ENCODE measurements at regions not wholly inside any gene's neighbourhood (a gene's known extent, or its start where the extent isn't known, plus 50 kb on each side); places are given as distances from the start of the nearest gene placed in this dataset.

DNA sequence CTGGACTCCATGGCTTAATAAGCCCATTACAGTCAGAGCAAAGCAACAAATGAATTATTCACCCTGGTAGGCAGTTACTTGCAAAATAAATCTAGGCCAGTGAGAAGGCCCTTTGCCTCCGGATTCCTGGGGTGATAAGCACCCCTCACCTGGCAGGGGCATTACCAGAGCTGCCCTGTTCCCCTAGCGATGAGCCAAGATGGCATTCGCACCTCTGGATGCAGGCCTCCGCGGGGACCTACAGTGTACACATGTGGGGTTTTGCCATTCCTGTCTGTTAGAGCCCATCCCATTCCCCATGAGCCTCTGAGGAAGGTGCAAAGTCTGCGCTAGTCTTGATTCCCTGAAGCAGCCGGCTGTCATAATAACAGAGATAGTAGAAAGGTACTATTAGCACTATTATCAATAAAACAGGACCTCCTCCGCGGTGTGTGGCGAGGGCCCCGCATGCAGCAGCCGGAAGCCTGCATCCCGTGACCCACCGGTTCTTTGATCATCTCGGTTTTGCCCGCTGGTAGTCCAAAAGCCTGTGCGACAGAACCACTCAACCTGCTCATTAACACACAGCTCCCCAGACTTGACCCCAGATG is 344.3 kb downstream of the BRD1 start:
- no peak for DNase-seq (ENCODE audit: low read depth in 3 of 3)

- DNase-seq (ENCODE audit: low read depth in 3 of 3): no peak
These were observed 344.9 kb downstream of the BRD1 start for GRCh38 chr22:49482811-49483210.

- no peak for DNase-seq (ENCODE audit: low read depth in 3 of 3)
These were observed 345.8 kb downstream of the BRD1 start for GRCh38 chr22:49481659-49482399.

DNA sequence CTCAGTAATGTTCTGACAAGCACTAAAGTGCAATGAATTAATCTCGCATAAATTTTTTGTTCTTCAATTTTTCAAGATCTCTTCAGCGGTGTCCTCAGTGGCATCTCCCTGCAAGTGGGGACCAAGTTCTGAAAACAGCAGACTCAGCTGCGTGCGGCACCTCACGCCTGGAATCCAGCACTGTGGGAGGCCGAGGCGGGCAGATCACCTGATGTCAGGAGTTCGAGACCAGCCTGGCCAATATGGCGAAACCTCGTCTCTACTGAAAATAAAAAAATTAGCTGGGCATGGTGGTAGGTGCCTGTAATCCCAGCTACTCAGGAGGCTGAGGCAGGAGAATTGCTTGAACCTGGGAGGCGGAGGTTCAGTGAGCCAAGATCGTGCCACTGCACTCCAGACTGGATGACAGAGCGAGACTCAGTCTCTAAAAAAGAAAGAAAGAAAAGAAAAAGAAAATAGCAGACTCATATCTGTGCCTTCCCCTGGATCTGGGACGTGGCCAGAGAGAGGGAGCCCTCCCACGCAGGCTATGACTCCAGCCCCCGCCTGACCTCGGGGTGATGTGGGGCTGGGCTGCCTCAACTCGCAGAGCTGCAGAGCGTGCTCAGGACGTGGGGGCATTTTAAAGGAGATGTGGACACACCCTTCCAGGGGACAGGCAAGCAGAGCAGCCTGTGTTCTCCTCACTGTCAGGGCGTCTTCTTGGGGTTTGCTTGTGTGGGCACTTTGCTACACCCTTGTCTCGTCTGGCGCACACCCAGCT is 346.6 kb downstream of the BRD1 start:
- no peak for DNase-seq (ENCODE audit: low read depth in 3 of 3)

- DNase-seq (ENCODE audit: low read depth in 3 of 3): no peak
These were observed 347.3 kb downstream of the BRD1 start for GRCh38 chr22:49480331-49480730.

DNA sequence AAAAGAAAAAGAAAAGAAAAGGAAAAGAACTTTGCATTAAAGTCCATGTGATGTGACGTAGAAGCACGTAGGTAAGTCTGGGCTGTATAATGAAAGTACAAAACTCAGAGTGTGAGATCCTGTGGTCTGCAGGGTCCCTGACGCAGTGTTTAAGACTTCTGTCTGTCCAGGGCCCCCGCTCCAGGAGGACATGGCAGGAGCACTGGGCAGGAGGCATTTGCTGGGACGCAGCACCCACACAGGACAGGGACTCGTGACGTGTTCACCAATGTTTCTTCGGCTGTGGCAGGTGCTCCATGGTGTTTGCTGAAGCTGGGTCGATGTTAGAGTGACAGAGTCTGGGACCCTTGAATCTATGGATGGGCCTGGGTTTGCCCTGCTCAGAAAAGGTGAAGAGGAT is 348.1 kb downstream of the BRD1 start:
- no peak for DNase-seq (ENCODE audit: low read depth in 3 of 3)

GRCh38 chr22:49476800-49477400 is 350.8 kb downstream of the BRD1 start:
- no peak for DNase-seq (ENCODE audit: low read depth in 3 of 3)

GRCh38 chr22:49476176-49476575 is 351.5 kb downstream of the BRD1 start:
- no peak for DNase-seq (ENCODE audit: low read depth in 3 of 3)

GRCh38 chr22:49475253-49475652 is 352.4 kb downstream of the BRD1 start:
- no peak for DNase-seq (ENCODE audit: low read depth in 3 of 3)

GRCh38 chr22:49473286-49473685 is 354.4 kb downstream of the BRD1 start:
- DNase-seq (ENCODE audit: low read depth in 3 of 3): no peak

DNA sequence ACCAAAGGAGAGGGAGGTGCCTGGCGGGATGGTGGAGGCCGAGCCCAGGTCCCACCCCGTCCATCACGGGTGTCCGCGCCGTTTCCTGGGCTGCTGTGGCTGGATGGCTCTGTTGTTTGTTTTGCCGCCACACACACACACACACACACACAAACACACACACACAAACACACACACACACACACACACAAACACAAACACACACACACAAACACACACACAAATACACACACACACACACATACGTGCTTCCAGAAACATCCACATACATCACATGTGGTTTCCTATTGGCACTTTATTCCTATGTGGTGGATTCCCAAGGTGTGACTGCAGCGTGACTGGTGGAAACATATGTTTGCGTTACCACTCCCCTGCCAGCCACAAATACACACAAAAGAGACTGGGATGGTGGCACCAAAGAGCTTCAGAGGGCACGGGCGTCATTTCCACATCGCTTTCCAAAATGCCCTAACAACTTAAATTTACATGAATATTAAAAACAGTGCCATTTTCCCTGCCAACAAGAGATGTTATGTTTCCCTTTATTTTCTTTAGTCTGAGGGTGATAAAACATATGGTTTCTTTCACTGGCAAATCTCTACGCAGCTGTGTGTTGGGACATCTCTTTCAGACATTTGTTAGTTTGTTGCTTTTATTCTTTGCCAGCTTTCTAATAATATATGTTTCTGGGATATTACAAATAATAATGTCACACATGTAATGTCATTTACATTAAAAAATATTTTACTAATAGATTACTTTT is 356.8 kb downstream of the BRD1 start:
- DNase-seq (ENCODE audit: low read depth in 3 of 3): no peak

- DNase-seq (ENCODE audit: low read depth in 3 of 3): no peak
These were observed 357.6 kb downstream of the BRD1 start for GRCh38 chr22:49469896-49470740.

DNA sequence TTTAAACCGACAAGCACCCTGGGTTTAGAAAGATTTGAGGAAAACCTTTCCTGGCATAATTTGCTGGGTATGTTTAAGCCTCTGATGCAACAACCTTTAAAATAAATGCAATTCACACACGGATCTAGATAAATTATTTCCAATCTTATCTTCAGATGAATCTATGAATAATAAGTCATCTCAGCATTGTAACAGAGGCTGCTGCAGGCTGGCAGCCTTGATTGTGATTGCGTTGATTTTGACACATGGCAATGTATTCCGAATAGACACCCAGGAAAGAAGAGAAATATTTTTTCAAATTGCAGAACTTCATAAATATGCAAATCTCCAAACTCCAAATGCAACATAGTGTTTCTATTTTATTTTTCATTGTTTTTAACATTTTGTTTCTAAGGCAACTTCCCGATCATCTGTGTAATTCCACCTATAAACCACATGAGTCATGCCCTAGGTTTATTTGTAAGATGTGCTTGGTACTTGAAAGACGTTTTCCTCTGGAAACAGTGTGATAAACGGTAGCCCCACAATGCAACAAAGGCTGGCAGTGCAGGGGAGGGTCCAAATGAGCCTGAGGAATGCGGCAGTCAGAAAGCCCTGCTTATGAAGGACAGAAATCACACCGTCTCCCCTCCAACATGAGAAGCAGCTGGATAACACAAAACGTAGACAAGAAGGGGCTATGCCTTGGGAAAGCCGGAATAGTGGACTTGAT is 359.0 kb downstream of the BRD1 start:
- no peak for DNase-seq (ENCODE audit: low read depth in 3 of 3)

GRCh38 chr22:49466878-49467595 is 360.6 kb downstream of the BRD1 start:
- DNase-seq (ENCODE audit: low read depth in 3 of 3): no peak

GRCh38 chr22:49464037-49464436 is 363.6 kb downstream of the BRD1 start:
- DNase-seq (ENCODE audit: low read depth in 3 of 3): no peak

GRCh38 chr22:49462795-49463194 is 364.9 kb downstream of the BRD1 start:
- no peak for DNase-seq (ENCODE audit: low read depth in 3 of 3)

GRCh38 chr22:49462291-49462690 is 365.4 kb downstream of the BRD1 start:
- no peak for DNase-seq (ENCODE audit: low read depth in 3 of 3)

- no peak for DNase-seq (ENCODE audit: low read depth in 3 of 3)
These were observed 366.0 kb downstream of the BRD1 start for GRCh38 chr22:49461674-49462073.

- DNase-seq (ENCODE audit: low read depth in 3 of 3): no peak
These were observed 366.9 kb downstream of the BRD1 start for GRCh38 chr22:49460592-49461281.
